HCT116 (cell line): ENCODE measurements at regions not wholly inside any gene's neighbourhood (a gene's known extent, or its start where the extent isn't known, plus 50 kb on each side); places are given as distances from the start of the nearest gene placed in this dataset.

Source experiments
- ATAC-seq: fragments of 200-7000 bp; cut with Tn5 transposase; 2 replicates; pipeline ENCODE4 v1.9.1; 2020; ENCODE audit warnings: mild to moderate bottlenecking, moderate library complexity
- BruUV-seq: library from RNA; stranded (reverse); fragments of 400-500 nt; replicated peaks from 2 replicates; lab custom pipeline; 2021; lab: Mats Ljungman, UMichigan
- CTCF ChIA-PET: fragments of 300-600 bp; sonication (Branson Sonifier 250); formaldehyde crosslinking; loops from one replicate; lab custom pipeline; 2021; ENCODE audit warnings: antibody characterized with exemption; lab: Charles Lee
- POLR2A ChIA-PET: fragments of 300-600, 350-600 bp; sonication (Branson Sonifier 250); formaldehyde crosslinking; loops from one replicate; lab custom pipeline; 2021; ENCODE audit warnings: antibody characterized with exemption; lab: Charles Lee
- RAD21 ChIA-PET, 2 experiments: fragments of 300-600 bp; sonication (Branson Sonifier 250); formaldehyde crosslinking; loops; one replicate each; lab custom pipeline; 2023; ENCODE audit warnings: low total read pairs in 2 of 2; ENCODE audit not compliant: uncharacterized antibody in 2 of 2, unreplicated experiment in 2 of 2, low non-redundant PET in 1 of 2; lab: Charles Lee
- DNase-seq: peaks from one replicate; pipeline ENCODE4 v3.0.0-alpha.2; 2010; ENCODE audit warnings: low read depth, low spot score
- H2AFZ ChIP-seq: fragments of 200-600 bp; shearing (Covaris generic), sonication (generic); 2 replicates; pipeline ENCODE4 v1.6.1; 2017; ENCODE audit warnings: low read depth, mixed run types, mixed read lengths, antibody characterized with exemption, low read length; ENCODE audit not compliant: poor library complexity, severe bottlenecking
- H3K27ac ChIP-seq: 2 replicates; pipeline ENCODE4 v1.5.1; 2012; ENCODE audit warnings: low read depth, low read length
- H3K27me3 ChIP-seq: fragments of 200-600 bp; sonication (generic); 2 replicates; pipeline ENCODE4 v1.6.1; 2016; ENCODE audit warnings: mixed run types, low read length, mixed read lengths; ENCODE audit not compliant: insufficient read depth
- H3K36me3 ChIP-seq, 2 experiments: fragments of 200-500 bp in 1 of 2; fragments of 200-600 bp in 1 of 2; sonication (Bioruptor generic) in 1 of 2; sonication (generic) in 1 of 2; 2 replicates each; pipeline versions ENCODE4 v1.5.1 to v1.6.1; 2014 to 2016; ENCODE audit warnings: low read length in 2 of 2, inconsistent platforms in 1 of 2, mixed read lengths in 1 of 2, mixed run types in 1 of 2; ENCODE audit not compliant: insufficient read depth in 2 of 2, control insufficient read depth in 1 of 2
- H3K4me1 ChIP-seq, 2 experiments: fragments of 200-600 bp in 1 of 2; sonication (generic) in 1 of 2; 2 replicates each; pipeline versions ENCODE4 v1.5.1 to v1.6.1; 2012 to 2017; ENCODE audit warnings: low read length in 2 of 2, inconsistent platforms in 1 of 2, mild to moderate bottlenecking in 1 of 2, mixed read lengths in 1 of 2, mixed run types in 1 of 2, moderate library complexity in 1 of 2; ENCODE audit not compliant: insufficient read depth in 2 of 2, control insufficient read depth in 1 of 2
- H3K4me2 ChIP-seq: fragments of 200-600 bp; sonication (generic); 2 replicates; pipeline ENCODE4 v1.6.1; 2017; ENCODE audit warnings: mixed run types, low read length, mixed read lengths
- H3K4me3 ChIP-seq, 2 experiments: fragments of 200-600 bp in 1 of 2; sonication (generic) in 1 of 2; replicated peaks in 1 of 2; 2 replicates each; pipeline ENCODE4 v1.5.1; 2011 to 2016; ENCODE audit warnings: low read length in 2 of 2, control low read depth in 1 of 2, low read depth in 1 of 2, mild to moderate bottlenecking in 1 of 2, mixed read lengths in 1 of 2, mixed run types in 1 of 2
- H3K79me2 ChIP-seq: fragments of 200-600 bp; sonication (generic); 2 replicates; pipeline ENCODE4 v1.6.1; 2017; ENCODE audit warnings: mild to moderate bottlenecking, mixed run types, low read length, moderate library complexity, mixed read lengths; ENCODE audit not compliant: insufficient read depth
- H3K9ac ChIP-seq: fragments of 200-600 bp; sonication (generic); 2 replicates; pipeline ENCODE4 v1.6.1; 2016; ENCODE audit warnings: low read length, mixed read lengths
- H3K9me2 ChIP-seq: fragments of 200-600 bp; sonication (generic), shearing (Covaris generic); 2 replicates; pipeline ENCODE4 v1.6.1; 2017; ENCODE audit warnings: mixed run types, mild to moderate bottlenecking, moderate library complexity; ENCODE audit not compliant: insufficient read depth
- H3K9me3 ChIP-seq, 2 experiments: fragments of 200-500 bp in 1 of 2; fragments of 200-600 bp in 1 of 2; sonication (Bioruptor generic) in 1 of 2; sonication (generic) in 1 of 2; 2 replicates each; pipeline ENCODE4 v1.6.1; 2014 to 2017; ENCODE audit warnings: low read length in 2 of 2, mixed read lengths in 2 of 2, inconsistent platforms in 1 of 2, low read depth in 1 of 2, mild to moderate bottlenecking in 1 of 2, mixed run types in 1 of 2, moderate library complexity in 1 of 2; ENCODE audit not compliant: control insufficient read depth in 1 of 2, insufficient read depth in 1 of 2
- H4K20me1 ChIP-seq: fragments of 200-600 bp; sonication (generic), shearing (Covaris generic); 2 replicates; pipeline ENCODE4 v1.6.1; 2017; ENCODE audit warnings: mixed run types, mild to moderate bottlenecking, moderate library complexity; ENCODE audit not compliant: insufficient read depth
- ATF3 ChIP-seq: IDR thresholded peaks from 2 replicates; pipeline ENCODE4 v1.6.1; 2012
- CEBPB ChIP-seq: IDR thresholded peaks from 2 replicates; pipeline ENCODE4 v1.6.1; 2012; ENCODE audit warnings: low read depth
- CTCF ChIP-seq, 3 experiments: fragments of 200-600 bp in 1 of 3; sonication (generic) in 1 of 3; IDR thresholded peaks in 2 of 3; conservative IDR thresholded peaks in 1 of 3; 2 replicates each; pipeline ENCODE4 v1.5.1; 2012 to 2017; ENCODE audit warnings: low read depth in 2 of 3, low read length in 2 of 3, antibody characterized with exemption in 1 of 3, borderline replicate concordance in 1 of 3, control low read depth in 1 of 3, mild to moderate bottlenecking in 1 of 3, mixed read lengths in 1 of 3, mixed run types in 1 of 3, moderate library complexity in 1 of 3; ENCODE audit not compliant: insufficient read depth in 1 of 3
- EGR1 ChIP-seq: IDR thresholded peaks from 2 replicates; pipeline ENCODE4 v1.6.1; 2012; ENCODE audit warnings: low read depth
- EZH2 ChIP-seq: fragments of 200-600 bp; sonication (generic); IDR thresholded peaks from 2 replicates; pipeline ENCODE4 v1.6.1; 2017; ENCODE audit warnings: antibody characterized with exemption, mixed run types
- EZH2phosphoT487 ChIP-seq: fragments of 200-600 bp; IDR thresholded peaks from 2 replicates; pipeline ENCODE4 v1.6.1; 2018; ENCODE audit warnings: antibody characterized with exemption, borderline replicate concordance
- FOSL1 ChIP-seq: IDR thresholded peaks from 2 replicates; pipeline ENCODE4 v1.6.1; 2012; ENCODE audit warnings: low read depth
- JUND ChIP-seq: IDR thresholded peaks from 2 replicates; pipeline ENCODE4 v1.6.1; 2012
- MAX ChIP-seq: IDR thresholded peaks from 2 replicates; pipeline ENCODE4 v1.6.1; 2012
- POLR2A ChIP-seq: IDR thresholded peaks from 2 replicates; pipeline ENCODE4 v1.7.0; 2011; ENCODE audit warnings: borderline replicate concordance; ENCODE audit not compliant: insufficient read depth, insufficient read length; ENCODE audit errors: extremely low read depth
- POLR2AphosphoS5 ChIP-seq: IDR thresholded peaks from 2 replicates; pipeline ENCODE4 v1.6.1; 2011; ENCODE audit warnings: mild to moderate bottlenecking, low read depth, low read length, moderate library complexity
- RAD21 ChIP-seq: IDR thresholded peaks from 2 replicates; pipeline ENCODE4 v1.6.1; 2012; ENCODE audit warnings: low read depth, mild to moderate bottlenecking
- SIN3A ChIP-seq: IDR thresholded peaks from 2 replicates; pipeline ENCODE4 v1.6.1; 2012; ENCODE audit warnings: low read depth
- SP1 ChIP-seq: IDR thresholded peaks from 2 replicates; pipeline ENCODE4 v1.6.1; 2012; ENCODE audit warnings: low read depth
- TCF7L2 ChIP-seq: IDR thresholded peaks from 2 replicates; pipeline ENCODE4 v1.7.0; 2011; ENCODE audit warnings: borderline replicate concordance, inconsistent platforms; ENCODE audit not compliant: insufficient read depth, insufficient read length; ENCODE audit errors: extremely low read depth
- YY1 ChIP-seq: IDR thresholded peaks from 2 replicates; pipeline ENCODE4 v1.6.1; 2011; ENCODE audit warnings: low read length, low read depth, moderate library complexity, mild to moderate bottlenecking; ENCODE audit not compliant: insufficient replicate concordance; ENCODE audit errors: extremely low read depth
- ZFX ChIP-seq: fragments of 450-650 bp; IDR thresholded peaks from 2 replicates; pipeline ENCODE4 v1.6.1; 2017
- ZNF274 ChIP-seq: fragments of 200-500 bp; sonication (Bioruptor generic); IDR thresholded peaks from 2 replicates; pipeline ENCODE4 v1.6.1; 2014; ENCODE audit warnings: mild to moderate bottlenecking, low read depth, low read length, inconsistent platforms
- intact Hi-C: fragments of 100-400 bp; cut with micrococcal nuclease; formaldehyde crosslinking; loops from 2 replicates; pipeline ENCODE4 v1.10.0; 2022
- TF ChIP-seq, protein P1 (sequence below): IDR thresholded peaks from 2 replicates; pipeline ENCODE4 v1.6.1; 2012; ENCODE audit warnings: low read depth

GRCh38 chr3:171948674-171949073 lies 90.7 kb upstream of the FNDC3B start:
- ATAC-seq (no peak), DNase-seq (no peak)
- no peaks in the 10 kb centered on the region for H3K9me2 ChIP-seq
- CTCF ChIA-PET = no interaction called here
- no peak overlapping the region for H3K9ac ChIP-seq
- no peak overlapping the region for H3K4me2 ChIP-seq
- no peaks in the 10 kb centered on the region for H3K79me2 ChIP-seq
- peaks cover 7 to 14% of the 10 kb centered on the region in 2 experiments for H3K4me1 ChIP-seq
- POLR2A ChIA-PET = no interaction called here
- no peaks in the 10 kb centered on the region for H3K36me3 ChIP-seq
- H3K27me3 ChIP-seq = no peaks in the 10 kb centered on the region
- no peak overlapping the region for H3K4me3 ChIP-seq
- no peak for TF ChIP-seq EZH2
- TF ChIP-seq, protein P1, sequence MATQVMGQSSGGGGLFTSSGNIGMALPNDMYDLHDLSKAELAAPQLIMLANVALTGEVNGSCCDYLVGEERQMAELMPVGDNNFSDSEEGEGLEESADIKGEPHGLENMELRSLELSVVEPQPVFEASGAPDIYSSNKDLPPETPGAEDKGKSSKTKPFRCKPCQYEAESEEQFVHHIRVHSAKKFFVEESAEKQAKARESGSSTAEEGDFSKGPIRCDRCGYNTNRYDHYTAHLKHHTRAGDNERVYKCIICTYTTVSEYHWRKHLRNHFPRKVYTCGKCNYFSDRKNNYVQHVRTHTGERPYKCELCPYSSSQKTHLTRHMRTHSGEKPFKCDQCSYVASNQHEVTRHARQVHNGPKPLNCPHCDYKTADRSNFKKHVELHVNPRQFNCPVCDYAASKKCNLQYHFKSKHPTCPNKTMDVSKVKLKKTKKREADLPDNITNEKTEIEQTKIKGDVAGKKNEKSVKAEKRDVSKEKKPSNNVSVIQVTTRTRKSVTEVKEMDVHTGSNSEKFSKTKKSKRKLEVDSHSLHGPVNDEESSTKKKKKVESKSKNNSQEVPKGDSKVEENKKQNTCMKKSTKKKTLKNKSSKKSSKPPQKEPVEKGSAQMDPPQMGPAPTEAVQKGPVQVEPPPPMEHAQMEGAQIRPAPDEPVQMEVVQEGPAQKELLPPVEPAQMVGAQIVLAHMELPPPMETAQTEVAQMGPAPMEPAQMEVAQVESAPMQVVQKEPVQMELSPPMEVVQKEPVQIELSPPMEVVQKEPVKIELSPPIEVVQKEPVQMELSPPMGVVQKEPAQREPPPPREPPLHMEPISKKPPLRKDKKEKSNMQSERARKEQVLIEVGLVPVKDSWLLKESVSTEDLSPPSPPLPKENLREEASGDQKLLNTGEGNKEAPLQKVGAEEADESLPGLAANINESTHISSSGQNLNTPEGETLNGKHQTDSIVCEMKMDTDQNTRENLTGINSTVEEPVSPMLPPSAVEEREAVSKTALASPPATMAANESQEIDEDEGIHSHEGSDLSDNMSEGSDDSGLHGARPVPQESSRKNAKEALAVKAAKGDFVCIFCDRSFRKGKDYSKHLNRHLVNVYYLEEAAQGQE = no peak
- no peak for TF ChIP-seq POLR2AphosphoS5
- no peak for TF ChIP-seq YY1
- TF ChIP-seq ATF3 = no peak
- TF ChIP-seq CTCF (IDR thresholded peaks at IDR 0.05 in 2 of 3, conservative IDR thresholded peaks at IDR 0.05 in 1 of 3; ENCODE audit: borderline replicate concordance in 1 of 3, insufficient read depth in 1 of 3, low read depth in 2 of 3, low read length in 2 of 3) = no peak
- TF ChIP-seq TCF7L2 = no peak
- TF ChIP-seq SP1 = no peak
- TF ChIP-seq ZFX = no peak
- TF ChIP-seq JUND = no peak
- TF ChIP-seq EZH2phosphoT487 = no peak
- TF ChIP-seq ZNF274 = no peak
- TF ChIP-seq EGR1 = no peak
- TF ChIP-seq FOSL1 = no peak
- no peak for TF ChIP-seq POLR2A
- no peak for TF ChIP-seq MAX
- TF ChIP-seq RAD21 = no peak
- no peak for TF ChIP-seq SIN3A
- no peak for TF ChIP-seq CEBPB
- intact Hi-C loops = no loop called here
- H2AFZ ChIP-seq = no peak overlapping the region
- no peak overlapping the region for H3K27ac ChIP-seq
- RAD21 ChIA-PET = no interaction called here
- BruUV-seq = no TSS peak
- no peaks in the 10 kb centered on the region for H3K9me3 ChIP-seq
- no peaks in the 10 kb centered on the region for H4K20me1 ChIP-seq
